ENCODE measurements at regions not wholly inside any gene's neighbourhood (a gene's known extent, or its start where the extent isn't known, plus 50 kb on each side); places are given as distances from the start of the nearest gene placed in this dataset.

- TF ChIP-seq, protein P1, sequence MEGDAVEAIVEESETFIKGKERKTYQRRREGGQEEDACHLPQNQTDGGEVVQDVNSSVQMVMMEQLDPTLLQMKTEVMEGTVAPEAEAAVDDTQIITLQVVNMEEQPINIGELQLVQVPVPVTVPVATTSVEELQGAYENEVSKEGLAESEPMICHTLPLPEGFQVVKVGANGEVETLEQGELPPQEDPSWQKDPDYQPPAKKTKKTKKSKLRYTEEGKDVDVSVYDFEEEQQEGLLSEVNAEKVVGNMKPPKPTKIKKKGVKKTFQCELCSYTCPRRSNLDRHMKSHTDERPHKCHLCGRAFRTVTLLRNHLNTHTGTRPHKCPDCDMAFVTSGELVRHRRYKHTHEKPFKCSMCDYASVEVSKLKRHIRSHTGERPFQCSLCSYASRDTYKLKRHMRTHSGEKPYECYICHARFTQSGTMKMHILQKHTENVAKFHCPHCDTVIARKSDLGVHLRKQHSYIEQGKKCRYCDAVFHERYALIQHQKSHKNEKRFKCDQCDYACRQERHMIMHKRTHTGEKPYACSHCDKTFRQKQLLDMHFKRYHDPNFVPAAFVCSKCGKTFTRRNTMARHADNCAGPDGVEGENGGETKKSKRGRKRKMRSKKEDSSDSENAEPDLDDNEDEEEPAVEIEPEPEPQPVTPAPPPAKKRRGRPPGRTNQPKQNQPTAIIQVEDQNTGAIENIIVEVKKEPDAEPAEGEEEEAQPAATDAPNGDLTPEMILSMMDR (IDR thresholded peaks at IDR 0.05; ENCODE audit: low read depth, low read length), result no peak
- no peak overlapping the region for H3K4me3 ChIP-seq (replicated peaks in 1 of 2; ENCODE audit: low read depth in 2 of 2, low read length in 2 of 2)
- DNase-seq (ENCODE audit: low read depth in 2 of 2), result no peak
These were observed 257.5 kb downstream of the RND3 start for GRCh38 chr2:150230004-150230403.

DNA sequence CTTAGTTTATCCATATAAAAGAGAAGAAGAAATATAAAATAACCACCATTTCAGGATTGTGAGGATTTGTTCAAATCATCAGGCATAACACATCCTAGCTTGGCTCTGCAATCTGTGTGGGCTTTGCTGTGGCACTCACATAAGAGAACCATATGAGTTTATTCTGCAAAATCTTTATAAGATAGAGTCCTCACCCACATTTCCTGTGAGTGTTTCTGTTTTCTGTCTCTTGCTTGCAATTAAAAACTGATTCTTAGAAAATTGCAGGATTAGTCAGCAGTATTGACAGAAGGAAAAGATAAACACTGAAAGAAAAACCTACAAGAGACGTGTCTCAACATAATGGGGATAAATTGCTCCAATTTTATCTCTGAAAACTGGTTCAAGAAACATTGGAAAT lies 258.5 kb downstream of the RND3 start:
- TF ChIP-seq, protein P1 (IDR thresholded peaks at IDR 0.05; ENCODE audit: low read depth, low read length), result no peak
- peak in 1 of 2 donors; percentile 3 for DNase-seq (ENCODE audit: low read depth in 2 of 2)
- H3K4me3 ChIP-seq (replicated peaks in 1 of 2; ENCODE audit: low read depth in 2 of 2, low read length in 2 of 2), result no peak overlapping the region

- TF ChIP-seq, protein P1 (IDR thresholded peaks at IDR 0.05; ENCODE audit: low read depth, low read length), result no peak
- H3K4me3 ChIP-seq (replicated peaks in 1 of 2; ENCODE audit: low read depth in 2 of 2, low read length in 2 of 2), result no peak overlapping the region
- DNase-seq (ENCODE audit: low read depth in 2 of 2), result no peak
These were observed 262.4 kb downstream of the RND3 start for GRCh38 chr2:150225030-150225429.

- DNase-seq (ENCODE audit: low read depth in 2 of 2), result no peak
- TF ChIP-seq, protein P1 (IDR thresholded peaks at IDR 0.05; ENCODE audit: low read depth, low read length), result no peak
These were observed 263.1 kb downstream of the RND3 start for GRCh38 chr2:150224321-150224720.

DNA sequence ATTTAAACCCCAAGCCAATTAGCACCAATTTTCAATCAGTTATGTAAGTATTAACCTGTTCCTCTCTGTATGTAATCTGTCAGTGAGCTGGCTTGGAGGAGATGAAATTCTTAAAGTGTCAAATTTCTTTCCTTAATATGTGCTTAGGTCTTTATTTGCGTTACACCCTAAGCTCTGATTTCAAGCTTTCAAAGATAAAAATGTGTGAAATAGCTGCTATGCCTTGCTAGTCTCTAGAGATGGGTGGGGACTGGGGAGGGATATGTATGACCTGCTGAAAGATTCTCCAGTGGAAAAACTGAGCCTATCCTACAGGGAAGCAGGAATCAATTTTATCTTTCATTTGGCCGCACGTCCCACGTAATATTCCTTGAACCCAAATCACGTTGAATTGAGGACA lies 264.5 kb downstream of the RND3 start:
- DNase-seq (ENCODE audit: low read depth in 2 of 2), result no peak
- H3K4me3 ChIP-seq (replicated peaks in 1 of 2; ENCODE audit: low read depth in 2 of 2, low read length in 2 of 2), result no peak overlapping the region
- TF ChIP-seq, protein P1 (IDR thresholded peaks at IDR 0.05; ENCODE audit: low read depth, low read length), result no peak

More at GRCh38 chr2:150224321-150224720, 263.1 kb downstream of the RND3 start:
- no peak overlapping the region for H3K4me3 ChIP-seq (replicated peaks in 1 of 2; ENCODE audit: low read depth in 2 of 2, low read length in 2 of 2)

DNA sequence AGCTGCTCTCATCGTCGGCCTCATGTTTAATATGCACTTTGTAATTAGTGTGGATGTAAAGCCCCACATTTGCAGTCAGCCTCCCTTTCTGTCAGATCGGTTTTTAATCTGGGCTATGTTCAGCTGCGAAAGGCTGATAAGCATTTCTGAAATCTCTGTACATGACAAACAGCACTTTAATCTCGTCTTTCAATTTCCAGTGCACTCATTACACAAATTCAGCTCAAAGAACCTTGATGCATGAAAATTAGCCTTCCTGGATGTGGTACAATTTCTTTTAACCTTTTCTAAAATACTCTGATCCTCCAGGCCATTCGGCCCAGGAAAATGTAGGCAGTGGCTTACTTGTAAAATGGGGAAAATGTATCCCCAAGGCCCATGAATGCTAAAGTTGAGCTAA lies 265.1 kb downstream of the RND3 start:
- TF ChIP-seq, protein P1 (IDR thresholded peaks at IDR 0.05; ENCODE audit: low read depth, low read length), result no peak
- no peak overlapping the region for H3K4me3 ChIP-seq (replicated peaks in 1 of 2; ENCODE audit: low read depth in 2 of 2, low read length in 2 of 2)
- DNase-seq (ENCODE audit: low read depth in 2 of 2), result no peak

DNA sequence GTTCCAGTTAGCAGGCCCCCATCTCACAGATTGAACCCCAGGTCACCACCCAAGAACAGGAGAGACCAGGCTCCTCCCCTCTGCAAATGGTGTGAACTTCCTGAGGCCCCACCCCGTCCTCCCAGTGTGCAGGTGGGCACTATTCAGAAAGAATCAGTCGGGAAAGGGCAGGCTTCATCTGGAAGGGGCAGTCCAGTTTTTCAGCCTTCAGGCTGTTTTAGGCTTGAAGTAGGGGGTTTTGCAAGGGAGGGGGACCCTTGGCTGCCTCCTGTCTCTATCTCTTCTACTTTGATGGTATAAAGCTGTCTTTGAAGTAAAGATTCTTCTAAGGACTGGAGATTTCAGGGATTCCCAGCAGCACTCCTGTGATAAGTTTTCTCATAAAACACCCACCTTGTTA lies 267.6 kb downstream of the RND3 start:
- TF ChIP-seq, protein P1 (IDR thresholded peaks at IDR 0.05; ENCODE audit: low read depth, low read length), result no peak
- no peak overlapping the region for H3K4me3 ChIP-seq (replicated peaks in 1 of 2; ENCODE audit: low read depth in 2 of 2, low read length in 2 of 2)
- DNase-seq (ENCODE audit: low read depth in 2 of 2), result no peak

All from cardiac fibroblast (primary cell).